IPS-18a (cell line): ENCODE measurements at regions not wholly inside any gene's neighbourhood (a gene's known extent, or its start where the extent isn't known, plus 50 kb on each side); places are given as distances from the start of the nearest gene placed in this dataset.
A peak's percentile ranks its signal among the peaks of the same experiment; 100 is the strongest.
"Not testable (repeated sequence)": the region's sequence is repeated elsewhere in the genome, so short reads cannot be mapped to it uniquely, and the experiment has no call there.

ENCODE experiments used
- H3K27ac ChIP-seq: one replicate; pipeline ENCODE4 v1.5.1; 2013; ENCODE audit warnings: low read length
- H3K27me3 ChIP-seq: one replicate; pipeline ENCODE4 v1.6.1; 2013; ENCODE audit warnings: mild to moderate bottlenecking, low read length; ENCODE audit not compliant: control insufficient read depth, insufficient read depth
- H3K36me3 ChIP-seq: one replicate; pipeline ENCODE4 v1.6.1; 2013; ENCODE audit warnings: low read depth, low read length; ENCODE audit not compliant: control insufficient read depth
- H3K4me1 ChIP-seq: one replicate; pipeline ENCODE4 v1.6.1; 2013; ENCODE audit warnings: low read depth, low read length; ENCODE audit not compliant: control insufficient read depth
- H3K4me3 ChIP-seq: one replicate; pipeline ENCODE4 v1.5.1; 2013; ENCODE audit warnings: low read length
- H3K9ac ChIP-seq: one replicate; pipeline ENCODE4 v1.6.1; 2013; ENCODE audit warnings: mild to moderate bottlenecking, low read length, moderate library complexity
- H3K9me3 ChIP-seq: one replicate; pipeline ENCODE4 v1.6.1; 2013; ENCODE audit warnings: low read depth, low read length; ENCODE audit not compliant: control insufficient read depth

- not testable (repeated sequence) for H3K4me1 ChIP-seq, H3K36me3 ChIP-seq, H3K27me3 ChIP-seq, H3K9me3 ChIP-seq
- Histone ChIP-seq H3K27ac (peak overlapping the region; percentile 24), H3K9ac (peak overlapping the region; percentile 73), H3K4me3 (peak overlapping the region; percentile 72)
These were observed 80.7 kb downstream of the PPIAL4G start for GRCh38 chr1:148402152-148403084.

GRCh38 chr1:148397516-148397915, 85.6 kb downstream of the PPIAL4G start:
- not testable (repeated sequence) for H3K4me3 ChIP-seq, H3K36me3 ChIP-seq, H3K4me1 ChIP-seq, H3K27ac ChIP-seq, H3K9me3 ChIP-seq, H3K27me3 ChIP-seq, H3K9ac ChIP-seq

GRCh38 chr1:148392505-148392904, 90.6 kb downstream of the PPIAL4G start:
- not testable (repeated sequence) for H3K4me3 ChIP-seq, H3K36me3 ChIP-seq, H3K9ac ChIP-seq, H3K9me3 ChIP-seq, H3K27ac ChIP-seq, H3K27me3 ChIP-seq, H3K4me1 ChIP-seq

- not testable (repeated sequence) for H3K4me1 ChIP-seq, H3K4me3 ChIP-seq, H3K9ac ChIP-seq, H3K9me3 ChIP-seq, H3K36me3 ChIP-seq, H3K27me3 ChIP-seq, H3K27ac ChIP-seq
These were observed 91.8 kb downstream of the PPIAL4G start for GRCh38 chr1:148391323-148391722.

- Histone ChIP-seq H3K9ac (peak overlapping the region; percentile 73), H3K9me3 (no peaks in the 10 kb centered on the region), H3K4me3 (peak overlapping the region; percentile 63), H3K4me1 (peaks cover 4% of the 10 kb centered on the region), H3K36me3 (no peaks in the 10 kb centered on the region), H3K27ac (no peak overlapping the region), H3K27me3 (no peaks in the 10 kb centered on the region)
These were observed 94.1 kb downstream of the PPIAL4G start for GRCh38 chr1:148389027-148389339.

- Histone ChIP-seq H3K9ac (peak overlapping the region; percentile 73), H3K9me3 (no peaks in the 10 kb centered on the region), H3K36me3 (no peaks in the 10 kb centered on the region), H3K4me1 (peaks cover 4% of the 10 kb centered on the region), H3K27me3 (no peaks in the 10 kb centered on the region), H3K4me3 (peak overlapping the region; percentile 63), H3K27ac (peak overlapping the region; percentile 42)
These were observed 94.7 kb downstream of the PPIAL4G start for GRCh38 chr1:148388260-148389026.

GRCh38 chr1:148387949-148388259, 95.2 kb downstream of the PPIAL4G start:
- not testable (repeated sequence) for H3K9me3 ChIP-seq, H3K4me1 ChIP-seq, H3K27me3 ChIP-seq, H3K36me3 ChIP-seq, H3K27ac ChIP-seq
- Histone ChIP-seq H3K4me3 (peak overlapping the region; percentile 63), H3K9ac (peak overlapping the region; percentile 73)

GRCh38 chr1:148387122-148387948, 95.8 kb downstream of the PPIAL4G start:
- not testable (repeated sequence) for H3K36me3 ChIP-seq, H3K4me1 ChIP-seq, H3K27ac ChIP-seq, H3K4me3 ChIP-seq, H3K9me3 ChIP-seq, H3K9ac ChIP-seq, H3K27me3 ChIP-seq

GRCh38 chr1:148386617-148387016, 96.5 kb downstream of the PPIAL4G start:
- Histone ChIP-seq H3K4me1 (peaks cover 4% of the 10 kb centered on the region), H3K36me3 (no peaks in the 10 kb centered on the region), H3K27ac (no peak overlapping the region), H3K9me3 (no peaks in the 10 kb centered on the region), H3K9ac (no peak overlapping the region), H3K27me3 (no peaks in the 10 kb centered on the region), H3K4me3 (no peak overlapping the region)

- not testable (repeated sequence) for H3K9ac ChIP-seq, H3K27ac ChIP-seq, H3K4me3 ChIP-seq, H3K36me3 ChIP-seq, H3K9me3 ChIP-seq, H3K4me1 ChIP-seq, H3K27me3 ChIP-seq
These were observed 97.1 kb downstream of the PPIAL4G start for GRCh38 chr1:148386031-148386398.

GRCh38 chr1:148385371-148386030, 97.6 kb downstream of the PPIAL4G start:
- H3K4me1 ChIP-seq = peaks cover 4% of the 10 kb centered on the region
- no peak overlapping the region for H3K9ac ChIP-seq
- no peak overlapping the region for H3K27ac ChIP-seq

More at GRCh38 chr1:148385371-148386030, 97.6 kb downstream of the PPIAL4G start:
- Histone ChIP-seq H3K27me3 (no peaks in the 10 kb centered on the region), H3K9me3 (no peaks in the 10 kb centered on the region), H3K36me3 (no peaks in the 10 kb centered on the region), H3K4me3 (no peak overlapping the region)
